Endothelial cell of umbilical vein (primary cell): ENCODE measurements at regions not wholly inside any gene's neighbourhood (a gene's known extent, or its start where the extent isn't known, plus 50 kb on each side); places are given as distances from the start of the nearest gene placed in this dataset.

Source experiments
- EZH2 ChIP-seq: IDR thresholded peaks from 2 replicates; pipeline ENCODE4 v1.6.1; 2012; ENCODE audit warnings: borderline replicate concordance, low read depth, mild to moderate bottlenecking, moderate library complexity, low read length, inconsistent platforms; ENCODE audit not compliant: severe bottlenecking
- JUN ChIP-seq: IDR thresholded peaks from 2 replicates; pipeline ENCODE4 v1.6.1; 2011; ENCODE audit warnings: borderline replicate concordance, low read depth; ENCODE audit not compliant: insufficient read length, insufficient read depth
- POLR2A ChIP-seq: IDR thresholded peaks from 2 replicates; pipeline ENCODE4 v1.6.1; 2012; ENCODE audit warnings: low read depth, mild to moderate bottlenecking, control low read depth, low read length
- TF ChIP-seq, protein P1 (sequence below), 2 donors: IDR thresholded peaks; 1 replicate in 1 of 2; 2 replicates in 1 of 2; pipeline ENCODE4 v1.5.1; 2011; ENCODE audit warnings: low read length in 2 of 2, mild to moderate bottlenecking in 2 of 2, moderate library complexity in 2 of 2, control low read depth in 1 of 2, inconsistent platforms in 1 of 2, low read depth in 1 of 2; ENCODE audit not compliant: insufficient read depth in 1 of 2; ENCODE audit errors: extremely low read depth in 1 of 2

DNA sequence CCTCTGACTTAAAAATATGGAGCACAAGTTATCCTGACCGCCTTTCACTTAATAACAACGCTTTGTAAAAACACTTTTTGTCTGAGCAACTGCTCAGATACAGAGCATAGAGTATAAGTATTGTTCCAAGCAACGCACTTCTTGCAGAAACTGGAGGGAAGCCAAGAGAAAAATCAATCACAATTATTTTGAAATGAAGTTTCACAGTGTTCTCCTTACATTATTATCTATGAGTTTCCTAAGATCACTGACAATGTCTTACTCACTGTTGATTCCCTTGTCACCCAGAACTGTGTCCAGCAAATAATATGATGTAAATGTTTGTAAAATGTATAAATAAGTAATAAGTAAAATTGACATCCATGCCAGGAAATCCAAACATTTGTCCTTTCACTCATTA, 184.6 kb upstream of the GPR149 start:
- TF ChIP-seq, protein P1, sequence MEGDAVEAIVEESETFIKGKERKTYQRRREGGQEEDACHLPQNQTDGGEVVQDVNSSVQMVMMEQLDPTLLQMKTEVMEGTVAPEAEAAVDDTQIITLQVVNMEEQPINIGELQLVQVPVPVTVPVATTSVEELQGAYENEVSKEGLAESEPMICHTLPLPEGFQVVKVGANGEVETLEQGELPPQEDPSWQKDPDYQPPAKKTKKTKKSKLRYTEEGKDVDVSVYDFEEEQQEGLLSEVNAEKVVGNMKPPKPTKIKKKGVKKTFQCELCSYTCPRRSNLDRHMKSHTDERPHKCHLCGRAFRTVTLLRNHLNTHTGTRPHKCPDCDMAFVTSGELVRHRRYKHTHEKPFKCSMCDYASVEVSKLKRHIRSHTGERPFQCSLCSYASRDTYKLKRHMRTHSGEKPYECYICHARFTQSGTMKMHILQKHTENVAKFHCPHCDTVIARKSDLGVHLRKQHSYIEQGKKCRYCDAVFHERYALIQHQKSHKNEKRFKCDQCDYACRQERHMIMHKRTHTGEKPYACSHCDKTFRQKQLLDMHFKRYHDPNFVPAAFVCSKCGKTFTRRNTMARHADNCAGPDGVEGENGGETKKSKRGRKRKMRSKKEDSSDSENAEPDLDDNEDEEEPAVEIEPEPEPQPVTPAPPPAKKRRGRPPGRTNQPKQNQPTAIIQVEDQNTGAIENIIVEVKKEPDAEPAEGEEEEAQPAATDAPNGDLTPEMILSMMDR (IDR thresholded peaks at IDR 0.05; ENCODE audit: extremely low read depth in 1 of 2, insufficient read depth in 1 of 2, low read depth in 1 of 2, low read length in 2 of 2) = no peak
- TF ChIP-seq POLR2A = no peak
- TF ChIP-seq EZH2 = no peak
- no peak for TF ChIP-seq JUN
